ENCODE measurements at regions not wholly inside any gene's neighbourhood (a gene's known extent, or its start where the extent isn't known, plus 50 kb on each side); places are given as distances from the start of the nearest gene placed in this dataset.
A peak's percentile ranks its signal among the peaks of the same experiment; 100 is the strongest.

DNA sequence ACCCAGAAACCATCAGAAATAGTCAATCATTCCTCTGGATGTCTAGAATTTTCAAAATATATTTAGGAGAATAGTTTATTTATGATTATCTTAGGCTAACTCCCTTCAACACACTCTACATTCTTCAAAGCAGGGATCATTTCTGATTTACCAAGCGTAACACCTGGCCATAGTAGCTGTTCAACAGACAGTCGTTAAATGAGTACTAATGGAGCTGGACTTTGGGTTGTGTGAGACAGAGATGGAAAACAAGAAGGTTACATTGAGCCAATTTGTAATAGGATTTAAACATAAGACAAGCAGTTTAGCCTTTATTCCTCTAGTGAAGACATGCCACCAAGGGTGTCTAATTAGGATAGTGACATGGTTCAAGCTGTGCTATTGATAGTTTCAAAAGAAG lies 129.2 kb upstream of the ANO3 start:
- no peak for DNase-seq

DNA sequence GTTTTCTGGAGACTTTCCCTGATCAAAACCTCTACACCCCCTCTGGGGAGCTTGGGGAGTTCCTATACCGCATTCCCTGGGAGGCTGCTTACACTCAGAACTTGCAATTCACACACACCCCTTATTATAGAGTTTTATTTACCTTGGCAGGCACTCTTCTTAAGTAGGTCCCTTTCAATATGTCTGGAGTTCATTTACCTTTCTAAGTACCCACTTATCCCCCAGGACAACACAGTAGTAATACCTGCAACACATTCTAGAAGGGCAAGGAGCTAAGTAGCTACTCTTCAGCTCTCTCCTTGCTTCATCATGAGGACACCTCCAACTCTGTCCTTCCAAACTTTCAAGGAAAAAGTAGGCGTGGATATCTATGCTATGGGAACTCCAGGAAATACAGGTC lies 127.8 kb upstream of the ANO3 start:
- DNase-seq = no peak

DNA sequence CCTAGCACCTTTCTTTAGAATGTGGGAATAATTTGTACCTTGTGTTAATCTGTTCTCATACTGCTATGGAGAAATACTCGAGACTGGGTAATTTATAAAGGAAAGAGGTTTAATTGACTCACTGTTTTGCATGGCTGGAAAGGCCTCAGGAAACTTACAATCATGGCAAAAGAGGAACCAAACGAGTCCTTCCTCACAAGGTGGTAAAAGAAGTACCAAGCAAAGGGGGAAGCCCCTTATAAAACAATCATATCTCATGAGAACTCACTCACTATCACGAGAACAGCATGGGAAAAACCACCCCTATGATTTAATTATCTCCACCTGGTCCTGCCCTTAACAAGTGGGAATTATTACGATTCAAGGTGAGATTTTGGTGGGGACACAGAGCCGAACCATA lies 127.1 kb upstream of the ANO3 start:
- no peak for DNase-seq

DNA sequence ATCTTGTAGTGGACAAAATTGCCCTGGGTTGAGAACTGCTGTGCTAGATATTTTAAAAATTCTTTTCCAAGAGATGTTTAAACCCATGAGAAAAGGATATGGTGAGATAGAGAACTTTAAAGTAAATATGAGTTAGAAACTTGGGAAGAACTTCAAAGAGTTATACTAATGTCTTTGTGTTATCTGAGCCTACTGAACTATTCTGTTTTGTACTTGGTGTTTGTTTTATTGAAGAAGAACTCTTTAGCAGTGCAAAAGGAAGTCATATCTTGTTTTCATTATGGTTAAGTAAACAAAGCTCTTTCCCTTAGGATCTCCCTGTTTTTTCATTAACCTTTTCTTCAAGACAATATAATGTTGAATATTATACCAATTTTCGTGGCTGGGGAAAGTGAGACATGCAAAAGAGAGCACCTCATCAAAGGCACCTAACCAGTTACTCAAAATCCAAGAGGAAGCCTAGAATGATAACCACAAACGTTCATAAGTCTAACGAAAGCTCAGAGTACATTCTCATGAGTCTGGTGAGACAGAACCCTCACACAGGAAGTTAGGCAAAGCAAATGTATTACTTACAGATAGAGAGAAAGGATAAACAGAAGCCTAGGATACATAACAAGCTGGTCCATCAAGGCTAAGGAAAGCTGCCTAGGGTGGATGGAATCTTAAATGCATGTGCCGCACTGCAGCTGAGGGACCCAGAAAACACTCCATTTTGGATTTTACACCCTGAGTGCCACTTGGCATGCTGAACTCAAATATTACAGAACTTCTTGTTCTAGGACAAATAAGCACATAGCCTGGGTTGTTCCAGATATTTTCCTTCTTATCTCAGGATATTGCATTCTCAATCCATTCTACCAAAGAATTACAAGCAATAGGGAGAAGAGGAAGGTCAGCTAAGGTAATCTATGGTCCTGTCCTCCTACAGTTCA lies 112.5 kb upstream of the ANO3 start:
- no peak for DNase-seq

DNA sequence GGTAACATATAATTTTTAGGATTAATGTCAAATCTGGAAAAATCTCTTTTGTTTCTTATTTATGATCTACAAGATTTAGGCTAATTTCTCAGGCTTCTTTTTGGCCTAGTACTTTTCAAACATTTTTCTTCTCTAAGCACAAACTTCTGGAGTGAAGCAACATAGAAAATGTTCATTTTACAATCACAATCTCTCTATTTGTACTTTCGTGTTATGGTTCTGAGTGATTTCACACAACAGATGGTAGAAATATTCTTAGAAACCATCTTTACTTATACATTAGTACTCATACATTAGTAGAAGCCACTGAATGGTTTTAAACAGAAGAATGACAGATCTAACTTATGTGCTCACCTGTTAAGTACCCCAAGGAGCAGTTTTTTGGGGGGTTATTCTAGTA lies 106.3 kb upstream of the ANO3 start:
- peak; percentile 60 for DNase-seq

DNA sequence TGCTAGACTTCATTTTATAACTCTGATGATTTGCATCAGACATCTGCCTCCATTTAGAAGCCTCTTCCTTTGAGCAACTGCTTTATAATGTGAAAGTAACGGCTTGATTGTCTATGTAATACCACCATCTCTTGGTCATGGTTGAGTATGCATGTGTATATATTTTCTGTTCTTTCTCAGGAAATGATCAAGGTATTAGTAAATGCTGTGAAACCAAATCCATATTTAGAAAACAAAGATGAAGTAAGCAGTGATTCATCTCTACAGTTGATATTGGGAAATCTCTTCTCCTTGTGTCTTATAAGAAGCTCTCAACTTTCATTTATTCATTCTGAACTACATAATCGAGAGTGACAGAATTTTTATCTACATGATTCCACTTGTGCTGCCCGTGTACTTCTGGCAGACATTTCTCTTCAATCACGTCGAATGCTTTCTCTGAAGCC lies 104.6 kb upstream of the ANO3 start:
- peak; percentile 54 for DNase-seq

DNA sequence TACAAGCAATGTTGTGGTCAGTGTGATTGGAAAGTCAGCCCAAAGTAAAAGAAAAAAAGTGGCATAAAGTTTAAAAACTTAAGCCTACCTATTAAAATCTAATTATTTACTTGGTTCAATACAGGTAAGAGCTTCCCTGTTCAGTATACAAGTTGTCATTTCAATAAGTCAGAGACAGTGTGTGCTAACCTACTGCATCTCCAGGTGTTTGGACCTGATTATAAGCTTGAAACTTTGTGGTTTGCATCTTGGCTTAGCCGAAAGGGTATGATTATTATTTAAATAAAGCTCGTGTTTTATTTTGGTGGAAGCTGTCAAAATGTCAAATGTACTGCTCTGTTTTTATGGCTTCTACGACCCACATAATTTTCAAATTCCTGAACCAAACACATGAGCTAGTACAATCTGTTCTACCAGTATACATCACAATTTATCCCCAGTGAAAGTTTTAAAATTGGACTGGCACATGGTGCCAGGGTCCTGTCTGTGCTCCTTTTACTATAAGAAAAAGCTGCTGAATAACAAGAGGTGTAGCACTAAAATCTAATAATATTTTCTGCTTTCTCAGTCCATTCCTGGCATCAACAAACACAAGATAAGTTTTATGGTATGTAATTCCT lies 103.9 kb upstream of the ANO3 start:
- no peak for DNase-seq

DNA sequence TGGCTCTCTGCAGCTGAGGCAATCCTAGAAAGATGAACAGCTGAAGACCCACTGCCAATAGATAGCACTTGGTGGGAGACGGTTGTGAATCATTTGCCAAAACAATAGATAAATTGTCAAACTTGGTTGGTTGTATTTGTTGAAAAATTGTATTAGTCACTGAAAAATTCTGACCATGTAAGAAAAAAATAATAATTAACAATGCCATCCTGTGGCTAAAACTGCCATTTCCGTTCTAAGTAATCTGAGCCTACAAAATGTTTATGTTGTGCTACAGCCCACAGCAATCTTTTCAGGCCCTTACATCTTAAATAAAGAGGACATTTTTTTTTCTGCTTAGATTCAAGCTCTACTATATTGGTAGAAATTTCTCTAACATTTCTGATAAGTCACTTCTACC lies 103.2 kb upstream of the ANO3 start:
- DNase-seq = no peak

DNA sequence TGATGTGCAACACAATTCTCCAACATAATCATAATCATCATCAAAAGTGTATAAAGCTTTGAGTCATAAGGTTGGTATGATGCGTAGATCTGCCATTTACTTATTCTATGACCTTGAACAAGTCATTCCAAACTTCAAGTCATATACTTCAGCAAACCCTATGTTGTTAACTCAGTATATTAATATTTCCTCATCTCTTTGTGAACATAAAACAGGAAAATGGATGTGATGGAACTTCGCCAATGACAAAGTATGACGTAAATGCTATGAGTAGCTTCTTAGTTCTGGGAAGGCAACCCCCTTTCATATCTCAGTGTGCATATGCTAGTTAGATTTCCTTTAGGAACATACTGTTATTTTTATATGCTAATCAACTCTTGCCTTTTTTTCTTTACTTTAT lies 102.7 kb upstream of the ANO3 start:
- DNase-seq = no peak

DNA sequence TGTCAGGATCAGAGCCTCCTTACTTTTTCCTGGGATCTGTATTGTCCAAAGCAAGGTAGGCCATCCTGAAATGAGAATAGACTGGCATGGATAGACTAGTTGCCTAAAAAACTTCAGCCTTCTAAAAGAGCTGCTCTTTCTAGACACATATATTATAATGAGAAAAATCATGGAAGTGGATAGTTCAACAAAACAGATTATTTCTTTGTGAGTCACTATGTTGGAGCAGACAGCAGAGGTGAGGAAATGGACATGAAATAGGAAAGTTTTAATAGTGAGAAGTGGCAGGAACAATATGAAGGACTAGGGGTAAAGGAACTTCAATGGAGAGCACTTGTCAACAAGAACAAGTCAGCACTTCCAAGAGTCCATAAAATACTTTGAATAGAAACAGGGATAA lies 101.9 kb upstream of the ANO3 start:
- no peak for DNase-seq

DNA sequence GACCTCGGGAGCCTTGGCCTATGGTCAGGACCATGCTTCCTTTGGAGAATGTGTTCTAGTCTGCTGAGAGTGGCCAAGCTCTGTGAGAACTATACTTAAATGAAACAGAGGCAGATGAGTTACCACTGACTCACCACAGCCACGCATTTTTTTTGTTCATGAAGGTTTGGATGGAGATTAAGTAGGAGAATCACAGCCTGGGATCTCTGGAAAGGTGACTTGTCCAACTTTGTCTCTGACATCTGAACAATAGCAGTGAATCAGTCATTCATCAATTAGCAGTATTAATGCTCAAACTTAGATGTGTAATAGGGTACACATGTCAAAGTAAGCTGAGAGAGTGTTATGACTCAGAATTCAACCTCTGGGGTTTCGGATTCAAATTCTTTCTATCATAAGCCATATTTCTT lies 100.7 kb upstream of the ANO3 start:
- no peak for DNase-seq

DNA sequence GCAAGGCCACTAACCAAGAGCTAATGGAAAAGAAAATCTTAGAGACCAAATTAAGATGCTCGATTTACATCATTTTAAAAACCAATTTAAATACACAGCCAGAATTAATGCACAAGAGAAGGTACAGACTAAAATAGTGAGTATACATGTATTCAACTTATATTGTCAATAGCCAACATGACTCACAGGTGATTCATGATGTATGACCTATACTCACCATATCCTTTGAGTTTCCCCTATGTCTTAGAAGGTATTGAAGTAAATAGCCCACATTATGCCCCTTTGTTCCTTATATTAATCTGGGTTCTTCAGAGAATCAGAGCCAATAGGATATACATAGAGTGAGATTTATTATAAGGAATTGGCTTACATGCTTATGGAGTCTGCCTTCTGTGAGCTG lies 97.5 kb upstream of the ANO3 start:
- no peak for DNase-seq

DNA sequence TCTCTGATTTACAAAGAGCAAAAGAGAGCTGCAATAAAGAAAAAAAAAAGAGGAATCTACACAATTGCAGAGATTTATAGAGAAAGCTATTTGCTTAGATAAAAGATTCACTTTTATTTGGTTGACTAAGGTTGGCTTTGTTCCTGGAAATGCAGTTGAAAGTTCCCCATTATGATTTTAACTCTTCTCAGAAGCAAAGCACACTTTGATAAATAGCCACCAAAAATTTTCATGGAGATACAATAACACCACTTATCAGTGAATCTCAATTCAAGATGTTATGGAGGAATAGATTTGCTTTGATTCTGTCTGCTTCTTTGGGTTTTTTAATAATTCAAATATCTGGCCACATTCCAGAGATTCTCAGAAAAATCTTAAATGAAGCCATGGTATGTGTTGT lies 88.5 kb upstream of the ANO3 start:
- no peak for DNase-seq

DNA sequence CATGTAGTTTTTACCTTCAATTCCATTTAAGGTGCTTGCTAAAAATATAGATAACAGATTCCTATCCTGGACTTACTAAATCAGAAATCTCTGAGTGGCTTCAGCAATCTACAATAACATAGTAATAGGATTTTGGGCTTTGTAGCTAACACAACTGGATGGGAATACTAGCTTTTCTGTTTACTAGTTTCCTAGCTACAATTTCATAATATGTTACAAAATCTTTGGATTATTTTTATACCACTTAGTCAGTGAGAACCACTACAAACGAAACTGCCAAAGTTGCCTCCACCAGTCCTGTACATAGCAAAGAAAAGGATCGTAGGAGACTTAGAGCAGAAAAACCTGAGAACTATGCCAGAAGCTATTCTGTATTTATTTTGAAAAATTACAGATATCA lies 87.7 kb upstream of the ANO3 start:
- DNase-seq = no peak

DNA sequence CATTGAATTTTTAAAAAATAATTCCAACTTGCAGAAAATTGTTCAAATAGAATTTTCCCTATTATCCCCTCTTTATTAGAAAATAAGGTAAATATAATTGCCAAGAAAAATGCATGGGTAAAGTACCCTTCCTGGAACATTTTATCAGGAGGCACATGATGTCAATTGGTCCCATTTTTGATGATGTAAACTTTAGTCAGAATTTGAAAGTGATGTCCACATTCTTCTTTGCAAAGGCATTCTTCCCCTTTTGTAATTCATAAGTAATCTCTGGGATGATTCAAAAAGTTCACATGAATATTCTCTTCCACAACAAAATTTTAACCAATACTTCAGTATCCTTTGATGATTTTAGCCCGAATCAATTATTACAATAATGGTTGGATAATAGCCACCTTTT lies 86.9 kb upstream of the ANO3 start:
- DNase-seq = no peak

DNA sequence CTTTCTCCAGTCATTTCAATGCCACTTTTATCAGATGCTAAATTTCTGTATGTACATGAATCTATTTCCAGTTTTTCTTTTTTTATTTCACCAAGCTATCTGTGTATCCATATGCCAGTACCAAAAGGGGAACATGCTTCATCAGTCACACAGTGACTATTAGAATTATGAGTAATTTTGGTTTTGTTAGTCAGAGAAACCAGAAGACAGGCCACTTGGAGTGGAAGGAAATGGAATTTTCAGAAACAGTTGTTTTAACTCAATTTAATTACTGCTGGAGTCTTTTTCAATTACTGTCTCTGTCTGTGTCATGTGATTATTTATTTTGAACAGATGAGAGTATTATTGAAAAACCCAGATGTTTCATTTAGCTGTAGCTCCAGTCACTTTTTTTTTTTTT lies 84.6 kb upstream of the ANO3 start:
- no peak for DNase-seq

DNA sequence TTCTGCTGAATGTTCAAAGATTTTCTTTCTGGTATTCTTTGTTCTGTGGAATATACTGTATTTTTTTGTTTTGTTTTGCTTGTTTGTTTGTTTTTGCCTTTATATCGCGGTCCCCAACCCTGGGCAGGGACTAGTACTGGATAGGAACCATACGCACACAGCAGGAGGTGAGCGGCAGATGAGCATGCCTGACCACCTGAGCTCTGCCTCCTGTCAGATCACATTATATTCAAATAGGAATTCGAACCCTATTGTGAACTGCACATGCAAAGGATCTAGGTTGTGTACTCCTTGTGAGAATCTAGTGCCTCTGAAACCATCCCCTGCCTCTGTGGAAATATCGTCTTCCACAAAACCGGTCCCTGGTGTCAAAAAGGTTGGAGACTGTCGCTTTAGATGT lies 83.3 kb upstream of the ANO3 start:
- no peak for DNase-seq

DNA sequence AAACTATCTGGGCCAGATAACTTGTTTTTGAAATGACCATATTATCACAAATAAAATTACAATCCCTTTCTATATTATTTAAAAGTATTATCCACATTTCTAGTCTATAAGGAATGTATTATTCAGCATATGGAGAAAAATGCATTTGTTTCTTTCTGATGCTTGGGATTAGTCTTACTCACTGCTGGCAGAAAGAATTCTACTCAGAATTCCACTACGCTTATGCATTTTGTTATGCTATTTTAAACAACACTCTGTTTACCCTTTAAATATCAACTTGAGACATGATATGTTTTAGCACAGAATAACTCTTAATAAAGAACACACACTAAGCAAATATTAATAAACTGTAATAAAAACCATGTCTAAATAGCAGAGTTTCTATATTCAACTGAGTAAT lies 77.6 kb upstream of the ANO3 start:
- DNase-seq = no peak

DNA sequence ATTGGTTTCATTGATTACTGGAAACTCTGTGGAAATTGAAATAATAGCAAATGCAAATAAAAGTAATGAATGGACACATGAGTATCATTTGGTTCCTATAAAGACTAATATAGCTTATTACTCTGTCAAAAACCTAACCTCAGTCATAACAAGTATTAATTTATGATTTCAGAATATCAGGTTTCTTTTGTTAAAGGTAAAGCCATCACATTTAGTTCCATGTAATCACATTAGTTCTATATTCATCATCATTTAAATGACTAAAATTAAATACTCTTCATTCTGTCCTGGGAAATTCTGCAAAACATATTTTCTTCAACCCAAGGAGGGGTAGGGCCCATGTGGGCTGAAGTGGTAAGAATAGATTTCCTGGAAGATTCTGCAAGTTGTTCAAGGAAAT lies 68.2 kb upstream of the ANO3 start:
- no peak for DNase-seq

DNA sequence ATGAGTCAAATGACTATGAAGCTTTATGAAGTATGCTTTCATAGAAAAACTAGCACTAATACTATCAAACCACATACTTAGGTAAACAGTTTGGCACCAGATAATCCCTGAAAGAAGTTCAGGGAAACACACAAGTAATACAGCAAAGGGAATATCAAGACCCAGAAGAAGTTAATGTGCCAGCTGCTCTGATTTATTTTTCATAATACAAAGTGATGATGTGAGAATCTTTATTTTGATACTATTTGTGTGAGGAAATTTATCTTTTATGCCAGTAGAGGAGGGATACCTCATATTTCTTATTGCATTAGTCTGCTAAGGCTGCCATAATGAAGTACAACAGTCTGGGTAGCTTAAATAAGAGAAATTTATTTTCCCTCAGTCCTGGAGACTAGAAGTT lies 67.7 kb upstream of the ANO3 start:
- DNase-seq = no peak

DNA sequence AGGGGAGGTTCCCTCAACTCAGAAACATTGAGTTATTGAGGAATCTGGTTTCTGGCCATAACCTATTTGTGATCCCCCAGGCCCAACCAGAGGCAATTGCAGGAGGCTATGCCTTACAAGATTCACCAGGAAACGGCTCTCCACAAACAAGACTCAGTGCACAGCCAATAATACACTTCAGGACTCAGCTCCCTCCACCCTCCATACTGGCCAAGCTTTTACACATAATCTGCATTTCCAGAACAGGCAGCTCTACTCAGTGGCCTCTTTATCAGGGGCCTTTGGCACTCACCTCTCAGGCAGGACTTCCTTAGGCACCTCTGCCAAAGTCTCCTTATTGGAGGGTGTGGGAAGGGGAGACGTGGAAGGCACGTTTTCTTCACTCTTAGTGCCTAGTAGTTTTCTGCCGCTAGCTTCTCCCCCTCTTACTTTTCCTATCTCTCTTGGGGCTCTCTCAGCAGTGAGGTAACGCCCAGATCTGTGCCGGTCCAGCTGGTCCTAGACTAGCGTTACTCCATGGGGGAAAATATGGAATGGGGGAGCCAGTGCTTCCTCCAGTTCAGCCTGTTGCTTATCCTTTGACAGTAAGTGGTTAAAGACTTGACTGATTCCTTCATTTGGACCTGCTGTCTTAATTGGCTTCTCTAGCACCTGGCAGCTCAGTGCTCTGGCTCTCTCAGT lies 62.8 kb upstream of the ANO3 start:
- no peak for DNase-seq

DNA sequence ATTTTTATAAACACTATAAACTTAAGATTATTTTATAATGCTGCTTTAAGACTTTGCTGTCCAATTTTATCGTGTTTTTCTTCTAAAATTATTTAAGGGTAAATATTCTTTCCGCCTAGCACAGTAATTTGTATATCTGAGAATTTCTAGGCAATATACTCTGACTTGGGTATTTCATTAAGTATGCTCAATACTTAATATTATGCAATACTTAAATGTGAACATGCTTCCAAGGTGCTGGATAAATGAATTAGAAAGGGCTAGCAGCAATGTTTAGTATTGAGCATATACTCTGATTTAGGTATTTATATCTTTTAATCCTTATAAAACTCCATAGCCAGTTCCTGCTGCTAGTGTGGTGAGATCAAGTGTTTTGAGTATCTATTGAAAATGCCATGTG lies 60.3 kb upstream of the ANO3 start:
- DNase-seq = no peak

DNA sequence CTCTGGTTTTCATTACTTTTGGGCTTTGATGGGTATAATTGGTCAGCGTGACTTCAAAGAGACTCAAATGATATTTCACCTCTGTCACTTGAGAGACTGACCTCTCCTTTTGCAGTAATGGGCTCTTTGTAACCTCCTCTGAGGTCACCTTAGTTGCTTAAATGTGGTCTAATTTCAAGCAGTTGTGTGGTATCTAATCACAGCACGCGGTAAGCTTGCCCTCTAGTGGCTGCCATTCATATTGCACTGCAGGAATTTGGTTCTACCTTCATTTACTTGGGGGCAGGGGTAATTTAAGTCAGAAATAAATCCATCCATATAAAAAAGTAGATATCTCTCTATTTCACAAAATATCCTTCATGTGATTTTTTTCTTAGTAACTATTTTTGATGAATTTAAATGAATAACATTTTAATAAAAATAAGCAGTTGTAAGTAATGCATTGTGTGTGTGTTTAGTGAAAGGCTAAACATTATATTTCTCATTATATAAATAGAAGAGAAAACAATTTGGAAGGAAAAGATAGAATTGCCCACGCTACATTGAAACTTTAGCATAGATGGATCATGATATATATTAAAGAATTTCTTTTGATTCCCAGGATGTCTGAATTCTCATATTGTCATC lies 55.0 kb upstream of the ANO3 start:
- DNase-seq = no peak

DNA sequence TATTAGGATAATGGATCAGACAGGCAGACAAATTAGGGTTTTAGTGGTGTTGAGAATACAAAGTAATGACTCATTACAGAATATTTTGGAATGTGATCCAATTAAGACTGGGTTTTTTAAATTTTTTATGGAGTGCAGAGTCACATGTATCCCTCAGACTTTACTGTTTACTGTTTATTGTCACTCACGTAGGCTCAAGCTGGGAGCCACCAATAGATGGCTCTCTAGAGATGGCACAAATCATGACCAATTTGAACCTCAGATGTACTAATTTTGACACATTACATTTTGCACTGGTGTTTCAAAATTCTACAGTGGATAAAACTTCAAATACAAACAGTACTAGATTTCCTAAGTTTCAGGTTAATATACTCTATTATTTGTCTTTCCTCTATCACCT lies 53.6 kb upstream of the ANO3 start:
- no peak for DNase-seq
